ENCODE measurements at regions not wholly inside any gene's neighbourhood (a gene's known extent, or its start where the extent isn't known, plus 50 kb on each side); places are given as distances from the start of the nearest gene placed in this dataset.

GRCh38 chr18:76687304-76687962 lies 134.9 kb upstream of the ZNF236 start:
- H3K4me3 ChIP-seq (replicated peaks in 1 of 3; ENCODE audit: insufficient read depth in 1 of 3, low read depth in 1 of 3, low read length in 3 of 3): no peak overlapping the region
- H2AFZ ChIP-seq (ENCODE audit: low read depth, low read length): no peak overlapping the region
- no peak overlapping the region for H3K27ac ChIP-seq (ENCODE audit: insufficient read depth, low read depth, low read length)
- ChIA-PET POLR2A (interaction anchor here (0.6 kb wide), 2 partner anchors 32 to 238 kb away, joined by 3 to 7 read pairs; no protein-coding TSS in a partner anchor), CTCF (interaction anchor here (0.6 to 4.9 kb wide), 11 partner anchors 16 to 1115 kb away, joined by 3 to 75 read pairs (median 3); no protein-coding TSS in a partner anchor)
- H3K9ac ChIP-seq (replicated peaks; ENCODE audit: extremely low read depth, insufficient read depth, low read length): no peak overlapping the region
- no peaks in the 10 kb centered on the region for H3K9me1 ChIP-seq (replicated peaks; ENCODE audit: control insufficient read depth, extremely low read depth, insufficient read depth, low read length)
- no peaks in the 10 kb centered on the region for H3K4me1 ChIP-seq (ENCODE audit: control insufficient read depth, extremely low read depth, insufficient read depth, low read length)
- no peaks in the 10 kb centered on the region for H3K36me3 ChIP-seq (ENCODE audit: control insufficient read depth in 2 of 2, extremely low read depth in 1 of 2, insufficient read depth in 2 of 2, low read length in 2 of 2)
- FAIRE-seq (no peak), DNase-seq (ENCODE audit: low read depth, low spot score) (no peak)
- intact Hi-C loops (cut with micrococcal nuclease): loop anchor here (10.0 kb wide), 1 partner anchor 57 kb away; no protein-coding TSS in a partner anchor
- no peak overlapping the region for H3K4me2 ChIP-seq (ENCODE audit: insufficient read depth, low read length)
- no peaks in the 10 kb centered on the region for H3K79me2 ChIP-seq (ENCODE audit: control insufficient read depth, insufficient read depth, low read length)
- H4K20me1 ChIP-seq (replicated peaks; ENCODE audit: control insufficient read depth, extremely low read depth, insufficient read depth, low read length): no peaks in the 10 kb centered on the region
- H3K9me3 ChIP-seq (replicated peaks; ENCODE audit: control insufficient read depth, insufficient read depth, low read length): no peaks in the 10 kb centered on the region
- H3K27me3 ChIP-seq (ENCODE audit: control insufficient read depth in 2 of 2, insufficient read depth in 2 of 2, low read length in 2 of 2): peaks cover 0 to 2% of the 10 kb centered on the region in 2 experiments
- dilution Hi-C loops (cut with MboI; ENCODE audit: extremely low pct_ligation_motif_present, low sequenced_read_pairs): no loop called here
- no TSS peak for BruUV-seq (replicated peaks)
- TF ChIP-seq CTCF (IDR thresholded peaks at IDR 0.05; ENCODE audit: extremely low read depth in 1 of 2, insufficient read depth in 1 of 2, low read depth in 1 of 2, low read length in 2 of 2): no peak
- no peak for TF ChIP-seq MYC (IDR thresholded peaks at IDR 0.05; ENCODE audit: low read depth, low read length)
- TF ChIP-seq JUN (IDR thresholded peaks at IDR 0.05; ENCODE audit: borderline replicate concordance, insufficient read depth, insufficient read length, low read depth): peak; percentile 41
- peak; percentile 43 for TF ChIP-seq FOS (IDR thresholded peaks at IDR 0.05; ENCODE audit: borderline replicate concordance, insufficient read depth, low read length)
